GM23338 (cell line): ENCODE measurements at regions not wholly inside any gene's neighbourhood (a gene's known extent, or its start where the extent isn't known, plus 50 kb on each side); places are given as distances from the start of the nearest gene placed in this dataset.

Experiments used
- ATAC-seq: fragments of 200-7000 bp; cut with Tn5 transposase; 3 replicates; pipeline ENCODE4 v1.9.1; 2020
- DNase-seq: peaks from one replicate; pipeline ENCODE4 v3.0.0-alpha.2; 2015; ENCODE audit warnings: low spot score
- H2AFZ ChIP-seq: fragments of 200-600 bp; sonication (generic); 2 replicates; pipeline ENCODE4 v1.8.0; 2016; ENCODE audit warnings: antibody characterized with exemption, mild to moderate bottlenecking, moderate library complexity
- H3F3A ChIP-seq: fragments of 200-600 bp; sonication (generic); replicated peaks from 2 replicates; pipeline ENCODE4 v1.8.0; 2017; ENCODE audit warnings: antibody characterized with exemption, mixed run types, low read depth
- H3K27ac ChIP-seq: fragments of 200-600 bp; sonication (generic); 2 replicates; pipeline ENCODE4 v1.6.1; 2016; ENCODE audit warnings: low read depth
- H3K27me3 ChIP-seq: fragments of 200-600 bp; sonication (generic); 2 replicates; pipeline ENCODE4 v1.8.0; 2016; ENCODE audit warnings: mild to moderate bottlenecking, mixed run types, moderate library complexity; ENCODE audit not compliant: insufficient read depth
- H3K36me3 ChIP-seq: fragments of 200-600 bp; sonication (generic); 2 replicates; pipeline ENCODE4 v1.8.0; 2016; ENCODE audit warnings: mild to moderate bottlenecking; ENCODE audit not compliant: insufficient read depth
- H3K4me1 ChIP-seq: fragments of 200-600 bp; sonication (generic); 2 replicates; pipeline ENCODE4 v1.8.0; 2016; ENCODE audit warnings: mild to moderate bottlenecking, moderate library complexity; ENCODE audit not compliant: insufficient read depth
- H3K4me2 ChIP-seq: fragments of 200-600 bp; sonication (generic); 2 replicates; pipeline ENCODE4 v1.7.1; 2017; ENCODE audit warnings: mixed run types
- H3K4me3 ChIP-seq: fragments of 200-600 bp; sonication (generic); 2 replicates; pipeline ENCODE4 v1.6.1; 2016; ENCODE audit warnings: mixed run types
- H3K79me2 ChIP-seq: fragments of 200-600 bp; sonication (generic); replicated peaks from 2 replicates; pipeline ENCODE4 v1.8.0; 2017; ENCODE audit warnings: mild to moderate bottlenecking; ENCODE audit not compliant: insufficient read depth
- H3K9me2 ChIP-seq: fragments of 200-600 bp; sonication (generic); 2 replicates; pipeline ENCODE4 v1.8.0; 2017; ENCODE audit not compliant: insufficient read depth
- H4K20me1 ChIP-seq: fragments of 200-600 bp; sonication (generic); replicated peaks from 2 replicates; pipeline ENCODE4 v1.8.0; 2017; ENCODE audit warnings: mild to moderate bottlenecking; ENCODE audit not compliant: insufficient read depth
- H3K27ac Mint-ChIP-seq: 2 replicates; pipeline ENCODE4 v1.8.0; 2020; ENCODE audit warnings: inconsistent platforms, mild to moderate bottlenecking, moderate library complexity, mixed read lengths
- H3K27me3 Mint-ChIP-seq: 3 replicates; pipeline ENCODE4 v1.8.0; 2022; ENCODE audit warnings: low read depth, mild to moderate bottlenecking, moderate library complexity, mixed read lengths, inconsistent platforms; ENCODE audit not compliant: insufficient read depth, poor library complexity
- H3K36me3 Mint-ChIP-seq: 3 replicates; pipeline ENCODE4 v1.8.0; 2021; ENCODE audit warnings: low read depth, mild to moderate bottlenecking, inconsistent platforms, moderate library complexity, mixed read lengths
- H3K4me1 Mint-ChIP-seq: 3 replicates; pipeline ENCODE4 v1.8.0; 2020; ENCODE audit warnings: mild to moderate bottlenecking, inconsistent platforms, mixed read lengths
- H3K4me3 Mint-ChIP-seq: 3 replicates; pipeline ENCODE4 v1.8.0; 2021; ENCODE audit warnings: moderate library complexity, mild to moderate bottlenecking, inconsistent platforms, mixed read lengths
- H3K9me3 Mint-ChIP-seq: 3 replicates; pipeline ENCODE4 v1.8.0; 2020; ENCODE audit warnings: moderate library complexity, mild to moderate bottlenecking, inconsistent platforms, mixed read lengths
- CREB1 ChIP-seq: fragments of 250-450 bp; sonication (Bioruptor Pico); IDR thresholded peaks from 2 replicates; pipeline ENCODE4 v1.5.0; 2020; ENCODE audit warnings: low read depth, mild to moderate bottlenecking, moderate library complexity
- ETS1 ChIP-seq: IDR thresholded peaks from 2 replicates; pipeline ENCODE4 v1.6.1; 2016; ENCODE audit warnings: antibody characterized with exemption
- EZH2 ChIP-seq: fragments of 200-600 bp; sonication (generic); IDR thresholded peaks from one replicate; pipeline ENCODE4 v1.8.0; 2017; ENCODE audit warnings: antibody characterized with exemption, mild to moderate bottlenecking, low read depth; ENCODE audit not compliant: unreplicated experiment
- EZH2phosphoT487 ChIP-seq: fragments of 200-600 bp; sonication (generic); IDR thresholded peaks from one replicate; pipeline ENCODE4 v1.8.1; 2018; ENCODE audit warnings: antibody characterized with exemption; ENCODE audit not compliant: unreplicated experiment
- JUNB ChIP-seq: IDR thresholded peaks from one replicate; pipeline ENCODE4 v1.6.1; 2016; ENCODE audit warnings: antibody characterized with exemption; ENCODE audit not compliant: unreplicated experiment
- NANOG ChIP-seq: IDR thresholded peaks from 2 replicates; pipeline ENCODE4 v1.6.1; 2016; ENCODE audit warnings: antibody characterized with exemption, borderline replicate concordance
- POLR2AphosphoS5 ChIP-seq: IDR thresholded peaks from 2 replicates; pipeline ENCODE4 v1.6.1; 2016; ENCODE audit warnings: antibody characterized with exemption, low read depth
- REST ChIP-seq: IDR thresholded peaks from one replicate; pipeline ENCODE4 v1.6.1; 2018; ENCODE audit warnings: antibody characterized with exemption; ENCODE audit not compliant: unreplicated experiment
- STAT1 ChIP-seq: IDR thresholded peaks from one replicate; pipeline ENCODE4 v1.6.1; 2016; ENCODE audit warnings: antibody characterized with exemption; ENCODE audit not compliant: unreplicated experiment
- ZNF114 ChIP-seq: fragments of 250-450 bp; sonication (Bioruptor Pico); IDR thresholded peaks from 2 replicates; pipeline ENCODE4 v1.5.0; 2020; ENCODE audit warnings: mild to moderate bottlenecking, moderate library complexity
- ZNF331 ChIP-seq: fragments of 250-450 bp; sonication (Bioruptor Pico); IDR thresholded peaks from 2 replicates; pipeline ENCODE4 v1.5.0; 2020; ENCODE audit warnings: low read depth, mild to moderate bottlenecking, moderate library complexity
- ZNF462 ChIP-seq: fragments of 250-450 bp; sonication (Bioruptor Pico); IDR thresholded peaks from 2 replicates; pipeline ENCODE4 v1.5.0; 2020; ENCODE audit warnings: mild to moderate bottlenecking, moderate library complexity
- TF ChIP-seq, protein P1 (sequence below), 2 experiments: fragments of 200-600 bp in 1 of 2; sonication (generic) in 1 of 2; conservative IDR thresholded peaks; 2 replicates each; pipeline versions ENCODE4 v1.5.1 to v1.6.1; 2016 to 2017; ENCODE audit warnings: antibody characterized with exemption in 2 of 2, low read depth in 2 of 2, mild to moderate bottlenecking in 2 of 2, moderate library complexity in 1 of 2

DNA sequence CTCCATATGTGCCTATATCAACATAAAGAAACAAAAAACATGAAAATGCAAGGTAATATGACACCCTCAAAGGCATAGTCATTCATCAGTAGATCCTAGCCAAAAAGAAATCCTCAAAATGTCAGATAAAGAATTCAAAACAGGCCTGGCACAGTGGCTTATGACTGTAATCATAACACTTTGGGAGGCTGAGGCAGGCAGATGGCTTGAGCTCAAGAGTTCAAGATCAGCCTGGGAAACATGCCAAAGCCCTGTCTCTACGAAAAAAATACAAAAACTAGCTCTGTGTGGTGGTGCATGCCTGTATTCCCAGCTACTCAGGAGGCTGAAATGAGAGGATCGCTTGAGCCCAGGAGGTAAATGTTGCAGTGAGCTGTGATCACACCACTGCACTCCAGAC is 284.6 kb upstream of the KLHL29 start:
- no peak overlapping the region for H3K27ac ChIP-seq
- Mint-ChIP-seq H3K4me3 (no peak overlapping the region), H3K27me3 (no peaks in the 10 kb centered on the region), H3K36me3 (no peaks in the 10 kb centered on the region), H3K9me3 (no peaks in the 10 kb centered on the region), H3K27ac (no peak overlapping the region; the same call in 1 of the 2 replicates), H3K4me1 (no peaks in the 10 kb centered on the region; the same call in 2 of the 3 replicates)
- no peaks in the 10 kb centered on the region for H3K4me1 ChIP-seq
- ATAC-seq (no peak), DNase-seq (no peak)
- H3K79me2 ChIP-seq: no peaks in the 10 kb centered on the region
- no peak overlapping the region for H3K4me3 ChIP-seq
- H3K9me2 ChIP-seq: no peaks in the 10 kb centered on the region; the same call in 1 of the 2 replicates
- no peaks in the 10 kb centered on the region for H3K36me3 ChIP-seq
- H3K27me3 ChIP-seq: no peaks in the 10 kb centered on the region
- H4K20me1 ChIP-seq: no peaks in the 10 kb centered on the region
- H3K4me2 ChIP-seq: no peak overlapping the region
- no peaks in the 10 kb centered on the region for H3F3A ChIP-seq
- H2AFZ ChIP-seq: no peak overlapping the region
- TF ChIP-seq NANOG (no peak), JUNB (no peak), CREB1 (CRISPR knock-in tag) (no peak), ETS1 (no peak), POLR2AphosphoS5 (no peak), ZNF331 (CRISPR knock-in tag) (no peak), ZNF114 (CRISPR knock-in tag) (no peak), REST (no peak), EZH2 (no peak), EZH2phosphoT487 (no peak), ZNF462 (no peak), STAT1 (no peak)
- TF ChIP-seq, protein P1, sequence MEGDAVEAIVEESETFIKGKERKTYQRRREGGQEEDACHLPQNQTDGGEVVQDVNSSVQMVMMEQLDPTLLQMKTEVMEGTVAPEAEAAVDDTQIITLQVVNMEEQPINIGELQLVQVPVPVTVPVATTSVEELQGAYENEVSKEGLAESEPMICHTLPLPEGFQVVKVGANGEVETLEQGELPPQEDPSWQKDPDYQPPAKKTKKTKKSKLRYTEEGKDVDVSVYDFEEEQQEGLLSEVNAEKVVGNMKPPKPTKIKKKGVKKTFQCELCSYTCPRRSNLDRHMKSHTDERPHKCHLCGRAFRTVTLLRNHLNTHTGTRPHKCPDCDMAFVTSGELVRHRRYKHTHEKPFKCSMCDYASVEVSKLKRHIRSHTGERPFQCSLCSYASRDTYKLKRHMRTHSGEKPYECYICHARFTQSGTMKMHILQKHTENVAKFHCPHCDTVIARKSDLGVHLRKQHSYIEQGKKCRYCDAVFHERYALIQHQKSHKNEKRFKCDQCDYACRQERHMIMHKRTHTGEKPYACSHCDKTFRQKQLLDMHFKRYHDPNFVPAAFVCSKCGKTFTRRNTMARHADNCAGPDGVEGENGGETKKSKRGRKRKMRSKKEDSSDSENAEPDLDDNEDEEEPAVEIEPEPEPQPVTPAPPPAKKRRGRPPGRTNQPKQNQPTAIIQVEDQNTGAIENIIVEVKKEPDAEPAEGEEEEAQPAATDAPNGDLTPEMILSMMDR (conservative IDR thresholded peaks at IDR 0.05; ENCODE audit: low read depth in 2 of 2): no peak
